ENCODE measurements at regions not wholly inside any gene's neighbourhood (a gene's known extent, or its start where the extent isn't known, plus 50 kb on each side); places are given as distances from the start of the nearest gene placed in this dataset.

- TF ChIP-seq CTCF (conservative IDR thresholded peaks at IDR 0.05; ENCODE audit: low read depth, low read length) (no peak), POLR2A (IDR thresholded peaks at IDR 0.05; ENCODE audit: low read depth, low read length) (no peak), RFX5 (IDR thresholded peaks at IDR 0.05; ENCODE audit: low read depth, low read length) (no peak), MAFK (IDR thresholded peaks at IDR 0.05; ENCODE audit: low read depth, low read length) (peak; percentile 43; the same call in 1 of the 2 replicates), USF2 (IDR thresholded peaks at IDR 0.05; ENCODE audit: low read depth, low read length) (no peak), RAD21 (IDR thresholded peaks at IDR 0.05; ENCODE audit: low read length) (no peak), FOS (IDR thresholded peaks at IDR 0.05; ENCODE audit: low read depth, low read length) (no peak), MXI1 (IDR thresholded peaks at IDR 0.05; ENCODE audit: borderline replicate concordance, low read depth, low read length) (no peak), SMC3 (IDR thresholded peaks at IDR 0.05; ENCODE audit: low read depth, low read length) (no peak)
- TF ChIP-seq, protein P1, sequence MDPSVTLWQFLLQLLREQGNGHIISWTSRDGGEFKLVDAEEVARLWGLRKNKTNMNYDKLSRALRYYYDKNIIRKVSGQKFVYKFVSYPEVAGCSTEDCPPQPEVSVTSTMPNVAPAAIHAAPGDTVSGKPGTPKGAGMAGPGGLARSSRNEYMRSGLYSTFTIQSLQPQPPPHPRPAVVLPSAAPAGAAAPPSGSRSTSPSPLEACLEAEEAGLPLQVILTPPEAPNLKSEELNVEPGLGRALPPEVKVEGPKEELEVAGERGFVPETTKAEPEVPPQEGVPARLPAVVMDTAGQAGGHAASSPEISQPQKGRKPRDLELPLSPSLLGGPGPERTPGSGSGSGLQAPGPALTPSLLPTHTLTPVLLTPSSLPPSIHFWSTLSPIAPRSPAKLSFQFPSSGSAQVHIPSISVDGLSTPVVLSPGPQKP (IDR thresholded peaks at IDR 0.05; ENCODE audit: borderline replicate concordance, low read depth, low read length) = no peak
These were observed 64.2 kb upstream of the ITGA11 start for GRCh38 chr15:68495981-68496705.

Data from IMR-90 (cell line).